ENCODE measurements at regions not wholly inside any gene's neighbourhood (a gene's known extent, or its start where the extent isn't known, plus 50 kb on each side); places are given as distances from the start of the nearest gene placed in this dataset.
"Not testable (repeated sequence)": the region's sequence is repeated elsewhere in the genome, so short reads cannot be mapped to it uniquely, and the experiment has no call there.

DNA sequence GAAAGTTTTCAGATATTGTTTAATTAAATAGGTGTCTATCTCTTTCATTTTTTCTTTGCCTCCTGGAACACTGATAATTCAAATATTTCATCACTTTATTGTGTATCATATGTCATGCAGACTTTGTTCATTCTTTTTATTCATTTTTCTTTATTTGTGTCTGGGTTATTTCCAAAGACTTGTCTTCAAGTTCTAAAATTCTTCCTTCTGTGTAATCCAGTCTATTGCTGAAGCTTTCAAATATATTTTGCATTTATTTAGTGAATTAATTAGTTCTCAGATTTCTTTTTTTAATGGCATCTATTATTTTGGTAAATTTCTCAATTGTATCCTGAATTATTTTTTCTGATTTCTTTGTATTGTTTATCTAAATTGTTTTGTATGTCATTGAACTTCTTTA lies 70.1 kb downstream of the ZNF330 start:
- DNase-seq: no peak

DNA sequence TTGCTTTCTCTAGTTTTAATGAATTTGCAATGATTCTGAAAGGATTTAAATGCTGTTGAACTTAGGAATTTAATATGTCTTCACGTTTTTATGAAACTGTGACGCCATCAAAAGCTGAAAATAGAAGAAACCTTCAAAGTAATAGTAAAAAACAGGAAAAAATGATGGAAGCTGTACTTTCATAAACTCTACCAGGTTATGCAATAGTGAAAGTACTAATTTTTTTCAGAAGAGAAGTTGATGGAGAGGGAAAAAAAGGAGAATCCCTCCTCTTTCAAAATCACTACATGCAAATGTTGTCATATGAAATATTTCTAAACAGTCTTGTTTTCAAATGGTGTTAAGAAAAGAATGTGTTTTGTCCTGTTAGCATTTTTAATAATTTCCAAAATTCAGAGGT lies 73.6 kb downstream of the ZNF330 start:
- no peak for DNase-seq

DNA sequence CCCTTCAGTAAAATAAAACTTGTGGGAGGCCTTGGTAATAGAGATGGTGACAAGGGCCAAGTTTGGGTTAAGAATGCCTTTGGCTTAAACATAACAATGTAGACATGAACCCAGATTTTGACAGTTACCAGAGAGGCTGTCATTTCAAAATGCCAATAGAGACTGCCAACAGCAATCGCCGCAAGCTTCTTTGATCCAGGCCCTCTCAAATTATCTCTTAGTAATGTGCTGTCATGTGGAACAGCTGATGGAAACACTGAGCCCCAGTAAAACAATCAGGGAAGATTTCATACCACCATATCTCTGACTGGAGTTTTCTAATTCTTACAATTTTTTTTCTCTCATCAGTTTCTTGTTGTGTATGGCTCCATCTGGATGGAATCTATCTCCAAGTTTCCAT lies 80.5 kb downstream of the ZNF330 start:
- no peak for DNase-seq

DNA sequence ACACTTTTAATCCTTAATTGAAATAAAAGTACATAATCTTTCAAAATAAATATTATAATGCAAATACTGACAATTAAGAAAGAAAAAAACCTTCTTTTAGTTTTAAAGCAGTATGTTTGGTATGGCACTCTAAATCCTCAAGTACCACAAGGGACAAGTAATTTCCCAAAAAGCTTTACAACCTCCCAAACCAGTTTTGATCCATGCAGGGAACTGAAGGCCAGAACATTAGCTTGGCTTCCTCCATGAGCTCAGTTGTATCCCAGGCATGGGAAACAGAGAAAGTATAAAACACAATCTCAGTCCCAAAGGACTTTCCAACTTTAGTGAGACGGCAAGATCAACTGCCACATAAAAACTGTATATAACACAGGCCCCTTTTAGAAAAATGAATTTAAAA lies 82.2 kb downstream of the ZNF330 start:
- no peak for DNase-seq

DNA sequence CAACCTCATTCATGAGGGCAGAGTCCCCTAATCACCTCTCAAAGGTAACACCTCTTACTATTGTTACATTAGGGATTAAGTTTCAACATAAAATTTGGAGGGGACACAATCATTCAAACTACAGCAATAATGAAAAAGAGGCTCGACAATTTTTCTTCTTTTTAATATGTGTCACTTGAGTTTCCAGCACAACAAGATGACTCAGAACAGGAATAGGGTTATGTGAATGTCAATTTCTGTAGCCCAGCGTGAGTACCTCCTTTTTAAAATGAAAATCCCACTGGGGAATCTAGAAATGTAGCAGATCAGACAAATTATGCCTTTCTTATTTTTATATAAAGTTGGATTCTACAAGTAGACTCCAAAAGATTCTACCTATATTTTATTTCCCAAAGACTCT lies 83.7 kb downstream of the ZNF330 start:
- DNase-seq: no peak

DNA sequence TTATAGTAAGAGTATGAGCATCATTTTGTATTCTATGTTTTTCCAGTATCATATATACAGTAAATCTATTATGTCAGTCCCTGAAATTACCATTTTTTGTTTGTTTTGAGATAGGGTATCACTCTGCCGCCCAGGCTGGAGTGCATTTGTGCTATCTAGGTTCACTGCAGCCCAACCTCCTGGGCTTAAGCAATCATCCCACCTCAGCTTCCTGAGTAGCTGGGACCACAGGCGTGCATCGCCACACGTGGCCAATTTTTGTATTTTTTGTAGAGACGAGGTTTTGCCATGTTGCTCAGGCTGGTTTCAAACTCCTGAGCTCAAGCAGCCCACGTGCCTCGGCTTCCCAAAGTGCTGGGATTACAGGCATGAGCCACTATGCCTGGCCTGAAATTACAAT lies 85.6 kb downstream of the ZNF330 start:
- DNase-seq: no peak

DNA sequence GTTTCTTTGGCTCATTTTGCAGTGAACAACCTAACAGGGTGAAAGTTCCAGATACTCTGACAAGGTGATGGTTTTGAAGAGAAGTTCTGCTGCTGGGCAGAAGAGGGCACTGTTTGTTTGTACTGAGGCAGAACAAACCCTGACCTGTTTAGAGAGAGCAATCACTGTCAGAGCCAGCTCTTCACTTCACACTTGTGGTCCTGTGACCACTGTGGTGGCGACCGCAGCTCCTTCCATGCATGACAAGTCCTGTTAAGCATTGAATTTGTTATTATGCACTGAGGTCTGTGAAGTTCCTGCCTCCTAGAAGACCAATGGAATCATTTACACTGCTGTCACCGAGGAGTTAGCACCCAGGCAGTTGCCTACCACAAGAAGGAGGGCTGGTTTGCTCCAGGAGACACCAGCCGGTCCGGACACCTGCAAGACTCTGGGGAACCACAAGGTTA lies 86.6 kb downstream of the ZNF330 start:
- peak in 36 of 56 donors; percentile 1 to 60 (median 14) for DNase-seq

DNA sequence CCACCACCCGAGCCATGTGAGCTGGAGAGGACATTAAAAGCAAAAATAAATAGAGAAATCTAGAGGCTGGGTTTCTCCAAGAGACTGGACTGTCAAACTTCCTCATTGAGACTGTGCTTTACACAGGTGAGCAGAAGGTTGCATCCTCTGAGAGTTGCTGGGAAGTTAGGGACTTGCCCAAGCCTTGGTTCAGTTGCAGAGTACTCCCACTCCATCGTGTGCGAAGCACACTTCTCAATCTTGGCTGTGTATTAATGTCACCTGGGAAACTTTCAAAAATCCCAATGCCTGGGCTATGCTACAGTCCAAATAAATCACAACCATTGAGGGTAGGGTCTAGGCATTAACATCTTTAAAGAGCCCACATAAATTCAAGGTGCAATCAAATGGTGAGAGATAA lies 89.2 kb downstream of the ZNF330 start:
- DNase-seq: no peak

DNA sequence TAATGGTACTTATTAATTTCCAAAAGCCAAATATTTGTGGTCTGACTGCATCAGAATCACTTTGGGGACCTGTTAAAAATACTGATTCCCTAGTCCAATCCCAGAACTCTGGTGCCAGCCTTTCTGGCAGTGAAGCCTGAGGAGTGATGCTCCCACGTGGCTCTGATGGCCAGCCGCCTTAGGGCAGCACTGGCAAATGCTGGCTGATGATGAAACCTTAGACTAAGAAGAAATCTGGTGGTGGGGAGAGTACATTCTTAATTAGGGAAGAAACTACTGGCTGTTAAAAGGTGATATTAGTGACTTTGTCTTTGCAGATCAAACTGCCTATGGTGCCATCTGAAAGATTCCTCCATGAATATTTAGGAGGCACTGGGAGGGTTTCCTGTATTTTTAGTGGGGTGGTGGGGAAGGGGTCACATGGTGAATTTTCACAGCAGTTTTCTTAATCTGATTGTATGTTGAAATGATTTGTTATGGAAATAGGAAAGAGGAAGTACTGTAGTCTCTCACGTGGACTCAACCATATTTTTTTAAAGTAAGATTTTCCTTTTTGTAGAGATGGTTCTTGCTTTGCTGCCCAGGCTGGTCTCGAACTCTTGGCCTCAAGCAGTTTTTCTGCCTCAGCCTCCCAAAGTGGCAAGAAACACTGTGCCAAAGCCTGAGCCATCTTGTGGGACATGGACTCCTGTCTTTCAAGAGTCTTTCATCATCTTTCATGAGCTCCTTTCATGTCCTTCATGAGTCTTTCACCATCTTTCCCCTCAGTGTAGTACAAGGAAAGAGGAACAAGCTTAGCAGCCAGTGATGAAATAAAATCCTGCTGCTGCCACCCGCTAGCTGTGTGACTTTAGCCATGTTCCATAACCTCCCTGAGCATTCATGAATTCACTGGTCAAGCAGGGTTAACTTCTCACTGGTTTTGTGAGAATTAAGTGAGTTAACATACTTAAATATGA lies 90.8 kb downstream of the ZNF330 start:
- no peak for DNase-seq

DNA sequence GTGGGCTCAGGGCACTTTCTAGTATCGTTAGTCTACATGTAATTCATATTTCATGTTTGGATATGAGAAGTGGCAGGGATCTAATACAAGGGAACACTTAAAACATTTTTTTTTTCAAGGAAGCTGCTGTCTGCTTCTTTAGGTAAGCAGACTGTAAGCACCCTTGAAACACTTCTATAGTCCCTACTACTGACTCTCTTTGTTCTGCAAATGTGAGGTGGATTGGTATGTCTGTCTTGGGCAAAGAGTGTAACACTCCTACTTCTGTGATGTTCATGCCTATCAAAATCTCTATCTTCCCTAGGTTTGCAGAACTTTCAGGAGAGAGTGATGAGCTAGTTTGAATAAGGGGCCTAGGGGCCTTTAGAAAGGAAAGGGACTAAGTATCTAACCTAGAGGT lies 93.9 kb downstream of the ZNF330 start:
- no peak for DNase-seq

DNA sequence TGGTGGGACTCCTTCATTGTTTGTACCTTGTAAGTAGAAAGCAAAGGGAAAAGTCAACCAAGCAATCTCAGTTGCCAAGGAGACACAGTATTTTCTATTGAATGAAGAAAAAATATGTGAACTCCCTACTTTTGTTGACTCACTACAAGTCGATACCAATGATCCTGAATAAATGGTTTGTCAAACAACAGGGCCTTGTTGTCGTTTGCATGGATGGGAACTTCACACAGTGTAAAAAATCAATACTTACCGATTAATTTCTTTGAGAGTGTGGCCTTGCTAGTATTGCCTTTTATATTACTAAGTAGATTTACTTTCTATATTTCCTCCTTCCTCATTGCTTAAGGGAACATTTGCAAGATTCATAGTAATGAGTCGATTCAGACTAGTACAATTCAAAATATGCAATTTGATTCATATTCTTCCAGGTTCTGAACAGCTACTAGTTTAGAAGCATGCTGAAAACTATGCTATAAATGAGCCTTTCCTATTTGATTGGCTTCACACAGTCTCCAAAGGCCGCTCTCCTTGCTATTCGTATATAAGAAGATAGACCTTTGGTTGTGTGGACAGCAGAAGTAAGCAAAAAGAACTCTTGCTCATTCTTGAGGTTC lies 108.0 kb downstream of the ZNF330 start:
- DNase-seq: no peak

DNA sequence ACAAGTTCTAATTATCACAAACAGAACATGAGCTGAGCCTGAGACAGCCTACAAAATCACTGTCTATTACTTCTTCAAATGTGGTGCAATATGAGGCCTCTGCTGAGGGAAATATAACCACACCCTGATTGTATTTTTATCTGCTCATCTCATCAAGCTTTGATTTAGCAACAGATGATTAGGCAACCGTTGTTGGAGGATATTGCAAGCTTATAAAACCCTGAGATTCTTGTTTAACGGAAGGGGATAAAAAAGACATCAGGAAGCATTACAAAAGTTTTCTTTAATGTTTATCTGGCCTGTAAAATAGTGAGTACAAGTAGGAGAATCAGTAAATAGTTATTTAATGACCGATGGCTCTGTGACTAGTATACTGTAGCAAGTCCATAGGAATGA lies 108.5 kb downstream of the ZNF330 start:
- DNase-seq: no peak

DNA sequence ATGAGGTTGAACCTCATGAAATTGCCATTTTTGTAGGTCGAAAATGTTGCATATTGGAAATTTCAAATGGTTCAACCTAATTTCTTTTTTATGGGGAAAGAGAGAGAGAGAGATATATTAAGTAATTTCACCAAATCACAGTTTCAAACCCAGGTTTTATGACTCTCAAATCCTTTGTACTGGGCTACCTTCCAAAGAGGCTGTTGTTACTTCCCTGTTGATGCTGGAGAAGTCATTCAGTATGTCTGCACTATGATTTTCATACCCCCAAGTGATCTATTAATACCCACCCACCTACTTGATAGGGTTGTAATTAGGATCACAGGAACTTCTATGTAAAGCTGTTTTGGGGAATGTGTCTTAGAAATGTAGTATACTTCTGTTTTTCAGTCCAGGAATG lies 109.9 kb downstream of the ZNF330 start:
- DNase-seq: no peak

DNA sequence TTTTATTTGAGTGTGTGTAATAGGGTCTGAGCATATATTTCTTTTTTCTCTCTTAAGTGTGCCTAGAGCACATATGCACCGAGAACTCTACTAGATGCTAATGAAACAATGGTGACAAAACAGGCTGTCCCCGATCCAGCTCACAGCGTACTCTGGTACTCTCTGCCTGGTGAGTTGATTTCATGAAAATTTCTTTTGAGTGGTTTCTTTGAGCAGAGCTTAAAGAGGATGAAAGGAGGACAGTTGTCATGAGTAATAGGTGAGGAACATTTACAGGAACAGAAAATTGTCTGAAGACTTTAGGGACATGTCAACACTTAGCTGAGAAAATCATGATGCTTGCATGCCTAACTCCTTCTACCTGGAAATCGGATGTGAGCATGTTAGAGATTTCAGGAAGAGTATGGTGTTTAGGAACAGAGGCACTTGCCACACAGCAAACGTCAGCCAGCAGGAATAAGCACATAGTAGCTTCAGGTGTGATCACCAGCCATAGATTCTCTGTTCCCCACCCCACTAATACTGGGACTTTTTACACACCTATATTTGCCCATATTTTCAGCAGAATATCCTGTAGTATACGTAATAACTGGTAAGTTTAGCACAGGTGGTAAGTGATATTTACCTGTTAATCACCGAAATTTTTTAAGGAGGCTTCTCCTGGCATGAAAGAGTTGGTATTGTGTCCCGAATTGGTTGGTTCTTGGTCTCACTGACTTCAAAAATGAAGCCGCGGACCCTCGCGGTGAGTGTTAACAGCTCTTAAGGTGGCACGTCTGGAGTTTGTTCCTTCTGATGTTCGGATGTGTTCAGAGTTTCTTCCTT lies 111.1 kb downstream of the ZNF330 start:
- no peak for DNase-seq

DNA sequence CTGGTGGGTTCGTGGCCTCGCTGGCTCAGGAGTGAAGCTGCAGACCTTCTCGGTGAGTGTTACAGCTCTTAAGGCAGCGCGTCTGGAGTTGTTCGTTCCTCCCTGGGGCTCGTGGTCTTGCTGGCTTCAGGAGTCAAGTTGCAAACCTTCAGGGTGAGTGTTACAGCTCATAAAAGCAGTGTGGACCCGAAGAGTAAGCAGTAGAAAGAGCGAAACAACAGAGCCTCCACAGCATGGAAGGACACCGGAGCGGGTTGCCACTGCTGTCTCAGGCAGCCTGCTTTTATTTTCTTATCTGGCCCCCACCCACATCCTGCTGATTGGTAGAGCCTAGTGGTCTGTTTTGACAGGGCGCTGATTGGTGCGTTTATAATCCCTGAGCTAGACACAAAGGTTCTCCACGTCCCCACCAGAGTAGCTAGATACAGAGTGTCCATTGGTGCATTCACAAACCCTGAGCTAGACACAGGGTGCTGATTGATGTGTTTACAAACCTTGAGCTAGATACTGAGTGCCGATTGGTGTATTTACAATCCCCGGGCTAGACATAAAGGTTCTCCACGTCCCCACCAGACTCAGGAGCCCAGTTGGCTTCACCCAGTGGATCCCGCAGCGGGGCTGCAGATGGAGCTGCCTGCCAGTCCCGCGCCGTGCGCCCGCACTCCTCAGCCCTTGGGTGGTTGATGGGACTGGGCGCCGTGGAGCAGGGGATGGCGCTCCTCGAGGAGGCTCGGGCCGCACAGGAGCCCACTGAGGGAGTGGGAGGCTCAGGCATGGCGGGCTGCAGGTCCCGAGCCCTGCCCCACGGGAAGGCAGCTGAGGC lies 111.9 kb downstream of the ZNF330 start:
- DNase-seq: peak in 4 of 56 donors; percentile 5 to 15 (median 10)

DNA sequence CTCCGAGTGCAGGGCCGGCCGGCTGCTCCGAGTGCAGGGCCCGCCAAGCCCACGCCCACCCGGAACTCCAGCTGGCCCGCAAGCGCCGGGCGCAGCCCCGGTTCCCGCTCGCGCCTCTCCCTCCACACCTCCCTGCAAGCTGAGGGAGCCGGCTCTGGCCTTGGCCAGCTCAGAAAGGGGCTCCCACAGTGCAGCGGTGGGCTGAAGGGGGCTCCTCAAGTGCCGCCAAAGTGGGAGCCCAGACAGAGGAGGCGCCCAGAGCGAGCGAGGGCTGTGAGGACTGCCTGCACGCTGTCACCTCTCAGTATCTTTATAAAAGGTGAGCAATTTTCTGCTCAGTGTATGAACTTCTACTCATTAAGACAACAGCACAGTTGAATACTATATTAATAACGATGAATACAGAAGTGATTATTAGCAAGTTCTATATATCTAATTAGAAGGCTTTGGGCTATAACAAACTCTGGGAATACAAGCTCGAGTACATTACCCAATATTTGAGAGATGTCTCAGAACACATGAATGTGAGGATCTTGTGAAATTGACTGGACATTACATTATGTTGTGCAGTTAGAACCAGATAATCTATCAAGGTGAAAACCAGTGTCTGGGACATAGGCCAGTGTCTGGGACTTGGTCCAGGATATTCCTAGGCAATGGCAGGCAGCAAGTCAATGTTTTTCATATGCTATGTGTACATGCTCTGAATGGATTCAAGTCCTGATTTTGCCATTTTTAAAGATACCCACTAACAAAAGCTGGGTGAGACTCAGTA lies 112.9 kb downstream of the ZNF330 start:
- not testable (repeated sequence) for DNase-seq

DNA sequence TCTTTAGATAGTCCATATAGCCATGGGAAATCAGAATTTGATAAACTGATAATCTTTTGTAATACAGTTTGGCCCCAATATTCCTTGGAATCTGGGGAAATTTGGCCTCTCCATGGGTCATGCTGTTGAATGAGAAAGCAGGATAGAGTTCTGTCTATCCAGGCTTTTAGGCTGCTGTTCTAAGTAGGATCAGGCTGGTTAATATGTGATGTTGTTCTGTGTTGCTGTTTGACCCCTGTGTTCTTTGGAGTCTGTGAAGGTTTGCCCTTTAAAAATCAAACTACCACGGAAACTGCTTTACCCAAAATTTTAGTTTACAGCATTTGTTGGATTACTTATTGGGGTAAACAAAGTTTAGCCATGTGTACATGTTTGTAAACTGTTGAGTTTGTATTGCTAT lies 114.5 kb downstream of the ZNF330 start:
- no peak for DNase-seq

DNA sequence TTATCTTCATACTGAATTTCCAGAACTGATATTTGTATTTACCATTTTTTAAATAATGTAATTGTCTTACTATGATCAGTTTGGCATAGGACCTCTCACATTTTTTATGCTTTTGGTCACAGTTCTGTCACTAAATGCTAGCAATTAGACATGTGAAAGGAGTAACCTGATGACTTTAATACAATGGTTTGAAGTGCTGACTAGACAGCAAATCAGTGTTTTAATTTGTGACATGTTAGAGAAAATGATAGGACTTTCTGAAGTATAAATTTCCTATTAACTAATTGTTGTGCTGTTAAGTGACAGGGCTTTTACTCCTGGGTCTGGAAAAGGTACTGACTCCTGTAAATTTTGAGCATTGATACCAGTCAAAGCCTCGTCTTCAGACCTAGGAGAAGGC lies 117.5 kb downstream of the ZNF330 start:
- DNase-seq: no peak

DNA sequence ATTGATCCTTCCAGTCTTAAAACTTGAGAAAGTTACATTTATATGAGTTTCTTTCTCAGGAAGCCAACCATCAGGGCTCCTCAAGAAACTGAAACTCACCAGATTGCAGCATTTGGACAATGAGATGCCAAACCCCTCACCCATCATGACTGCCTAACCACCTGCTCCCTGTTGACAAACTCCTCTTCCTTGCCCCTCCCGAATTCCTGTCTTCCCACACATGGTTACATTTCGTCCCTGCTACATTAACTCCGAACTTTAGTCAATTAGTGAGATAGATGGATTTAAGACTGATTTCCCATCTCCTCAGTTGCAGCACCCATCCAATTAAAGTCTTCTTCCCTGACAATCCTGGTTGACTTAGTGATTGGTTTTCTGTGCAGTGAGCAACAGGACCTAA lies 118.7 kb downstream of the ZNF330 start:
- no peak for DNase-seq

DNA sequence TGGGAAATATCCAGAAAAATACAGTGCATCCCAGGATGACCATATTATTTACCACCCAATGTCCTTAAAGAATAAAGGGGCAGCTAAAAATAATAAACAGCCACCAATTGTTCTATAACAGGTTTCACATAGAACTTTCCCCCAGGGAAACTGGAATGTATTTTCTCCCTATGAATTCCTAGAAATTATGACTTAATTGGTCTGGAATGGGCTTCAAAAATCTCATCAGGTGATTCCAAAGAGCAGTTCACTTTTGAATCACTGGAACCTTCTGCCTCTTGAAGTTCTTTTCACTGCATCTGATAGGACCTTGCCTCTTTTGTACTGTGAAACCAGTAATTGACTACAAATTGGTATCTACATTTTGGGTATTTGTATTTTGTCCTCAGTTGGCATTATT lies 119.3 kb downstream of the ZNF330 start:
- DNase-seq: no peak
